Activated CD4-positive, alpha-beta T cell treated with anti-CD3 and anti-CD28 coated beads, Interleukin-2, amount 50 U/mL, for 4 hours (primary cell): ENCODE measurements at regions not wholly inside any gene's neighbourhood (a gene's known extent, or its start where the extent isn't known, plus 50 kb on each side); places are given as distances from the start of the nearest gene placed in this dataset.

Experiments used
- DNase-seq, 2 experiments: peaks; one replicate each; pipeline ENCODE4 v3.0.0-alpha.2; 2020

- DNase-seq, result no peak
Measured at GRCh38 chr13:64958106-64958505, 2272.0 kb downstream of the PCDH9 start.

- no peak for DNase-seq
Measured at GRCh38 chr13:64938660-64939059, 2291.5 kb downstream of the PCDH9 start.

GRCh38 chr13:64937302-64937701 is 2292.8 kb downstream of the PCDH9 start:
- no peak for DNase-seq

DNA sequence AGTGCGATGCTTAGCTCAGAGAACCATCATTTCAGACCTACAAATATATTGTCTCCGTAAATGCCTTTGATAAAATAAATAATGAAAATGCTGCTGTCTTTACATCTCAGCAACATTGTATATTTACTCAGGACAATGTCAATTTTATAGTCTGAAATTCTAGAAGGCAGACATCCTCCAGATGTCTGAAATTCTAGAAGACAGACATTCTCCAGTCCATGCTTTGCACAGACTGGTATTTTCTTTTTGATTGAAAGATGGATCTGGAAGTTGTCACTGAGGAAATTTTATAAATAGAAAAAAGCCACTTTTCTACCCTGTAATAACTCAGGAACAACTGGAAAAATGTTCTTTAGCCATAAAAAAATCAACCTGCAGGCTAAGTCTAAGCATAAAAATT is 2293.3 kb downstream of the PCDH9 start:
- no peak for DNase-seq

- DNase-seq, result no peak
Measured at GRCh38 chr13:64935441-64935840, 2294.7 kb downstream of the PCDH9 start.

GRCh38 chr13:64934569-64935362 is 2295.4 kb downstream of the PCDH9 start:
- no peak for DNase-seq

- no peak for DNase-seq
Measured at GRCh38 chr13:64930636-64931035, 2299.5 kb downstream of the PCDH9 start.

GRCh38 chr13:64928696-64929499 is 2301.2 kb downstream of the PCDH9 start:
- no peak for DNase-seq

DNA sequence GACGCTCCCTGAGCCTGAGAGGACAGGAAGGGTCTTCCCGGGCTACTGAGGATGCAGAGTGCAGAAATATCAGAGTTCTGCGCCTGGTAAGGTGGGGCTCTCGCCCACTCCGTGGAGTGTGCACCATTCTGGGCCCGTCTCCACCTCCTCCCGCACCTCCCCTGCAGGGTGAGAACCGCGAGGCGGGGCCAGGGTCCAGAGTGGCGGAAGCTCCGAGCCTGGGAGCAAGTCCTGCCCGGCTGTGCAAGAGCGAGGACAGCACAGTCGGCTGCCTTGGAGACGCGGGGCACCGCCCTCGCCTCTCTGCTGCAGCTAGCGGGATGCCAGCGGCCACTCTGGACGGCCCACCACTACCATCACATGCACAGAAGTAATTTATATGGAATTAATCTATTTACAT is 2304.4 kb downstream of the PCDH9 start:
- DNase-seq, result no peak

DNA sequence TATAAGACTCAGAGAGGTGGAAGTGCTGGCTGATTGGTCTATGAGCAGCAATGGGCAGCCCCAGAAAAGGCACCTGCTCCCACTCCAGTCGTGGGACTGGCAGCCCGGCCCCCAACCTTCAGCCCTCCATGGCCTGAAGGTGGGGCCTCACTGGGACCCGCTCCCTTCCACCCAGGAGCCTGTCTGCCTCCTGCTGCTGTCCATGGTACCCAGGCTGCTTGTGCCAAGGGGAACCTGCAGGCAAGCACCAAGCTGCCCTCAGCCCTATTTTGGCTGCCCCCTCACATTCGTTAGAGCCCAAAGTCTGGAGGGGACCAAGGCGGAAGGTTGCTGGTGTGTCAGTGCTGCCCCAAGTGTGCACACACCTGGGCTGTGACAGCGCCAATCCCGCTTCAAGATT is 2304.9 kb downstream of the PCDH9 start:
- DNase-seq, result no peak

DNA sequence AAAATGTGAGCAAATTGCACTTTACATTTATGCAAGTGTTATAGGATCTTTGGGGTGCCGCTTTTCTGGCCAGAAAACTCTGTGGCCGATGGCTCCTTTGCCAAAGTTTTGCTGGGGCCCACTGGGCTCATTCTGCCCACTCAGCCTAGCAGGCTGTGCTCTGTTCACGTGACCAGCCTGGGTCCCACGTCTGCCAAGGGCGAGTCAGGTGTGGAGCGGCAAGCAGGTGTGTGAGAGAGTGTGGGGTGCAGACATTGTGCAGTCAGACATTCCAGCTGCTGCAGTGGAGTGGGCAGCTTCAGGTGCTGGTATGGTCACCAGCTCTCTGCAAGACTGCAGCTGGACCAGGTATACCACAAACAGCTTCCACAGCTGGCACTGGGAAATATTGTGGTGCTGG is 2305.7 kb downstream of the PCDH9 start:
- DNase-seq, result no peak

GRCh38 chr13:64917566-64917965 is 2312.6 kb downstream of the PCDH9 start:
- DNase-seq, result no peak

GRCh38 chr13:64912141-64912540 is 2318.0 kb downstream of the PCDH9 start:
- DNase-seq, result no peak

GRCh38 chr13:64910096-64910495 is 2320.0 kb downstream of the PCDH9 start:
- no peak for DNase-seq

GRCh38 chr13:64909184-64909583 is 2321.0 kb downstream of the PCDH9 start:
- no peak for DNase-seq

- DNase-seq, result no peak
Measured at GRCh38 chr13:64900039-64900438, 2330.1 kb downstream of the PCDH9 start.

- DNase-seq, result no peak
Measured at GRCh38 chr13:64884976-64885375, 2345.2 kb downstream of the PCDH9 start.

DNA sequence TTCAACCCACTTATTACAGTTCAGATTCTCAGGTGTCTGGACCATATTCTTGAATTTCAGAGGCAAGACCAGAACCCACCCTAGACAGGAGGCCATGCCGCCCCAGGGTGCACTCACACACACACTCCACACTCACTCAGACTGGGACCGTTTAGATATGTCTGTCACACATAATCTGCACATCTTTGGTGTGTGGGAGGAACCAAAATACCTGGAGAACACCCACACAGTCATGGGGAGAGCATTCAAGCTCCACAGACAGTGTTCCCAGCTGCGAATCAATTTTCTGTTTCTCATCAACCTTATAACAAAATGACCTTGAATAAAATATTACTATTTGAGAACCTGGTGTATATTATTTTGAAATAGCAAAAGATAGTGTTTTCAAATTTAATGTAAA is 2353.0 kb downstream of the PCDH9 start:
- DNase-seq, result no peak

DNA sequence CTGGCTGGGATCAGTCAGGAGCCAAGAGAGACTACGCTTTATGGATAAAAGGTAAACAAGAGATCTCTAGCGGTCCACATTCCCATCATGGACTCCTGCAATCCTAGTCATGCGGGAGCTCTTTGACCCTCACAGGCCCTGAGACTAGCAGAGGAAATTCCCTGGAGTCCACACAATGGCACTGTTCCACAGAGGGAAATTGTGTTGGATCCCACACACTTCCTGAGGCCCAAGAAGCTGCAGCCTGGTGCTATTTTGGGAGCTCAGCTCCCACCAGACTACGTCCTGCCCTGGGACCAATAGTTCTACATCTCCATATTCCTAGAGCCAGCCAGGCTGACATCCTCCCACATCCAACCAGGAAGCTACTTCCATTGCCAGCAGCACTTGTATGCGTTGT is 2358.4 kb downstream of the PCDH9 start:
- no peak for DNase-seq

DNA sequence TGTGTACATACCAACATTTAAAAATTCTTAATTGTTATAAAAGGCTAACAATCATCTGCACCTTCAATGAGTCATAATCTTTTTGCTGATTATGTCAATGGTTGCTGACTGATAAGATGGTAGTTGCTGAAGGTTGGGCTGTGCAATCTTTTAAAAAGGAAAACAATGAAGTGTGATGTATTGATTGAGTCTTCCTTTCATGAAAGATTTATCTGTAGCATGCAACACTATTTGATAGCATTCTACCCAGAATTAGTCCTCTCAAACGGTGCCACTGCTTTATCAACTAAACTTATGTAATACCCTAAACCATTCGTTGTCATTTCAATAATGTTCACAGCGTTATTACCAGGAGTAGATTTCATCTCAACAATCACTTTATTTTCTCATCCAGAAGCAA is 2360.6 kb downstream of the PCDH9 start:
- DNase-seq, result no peak

DNA sequence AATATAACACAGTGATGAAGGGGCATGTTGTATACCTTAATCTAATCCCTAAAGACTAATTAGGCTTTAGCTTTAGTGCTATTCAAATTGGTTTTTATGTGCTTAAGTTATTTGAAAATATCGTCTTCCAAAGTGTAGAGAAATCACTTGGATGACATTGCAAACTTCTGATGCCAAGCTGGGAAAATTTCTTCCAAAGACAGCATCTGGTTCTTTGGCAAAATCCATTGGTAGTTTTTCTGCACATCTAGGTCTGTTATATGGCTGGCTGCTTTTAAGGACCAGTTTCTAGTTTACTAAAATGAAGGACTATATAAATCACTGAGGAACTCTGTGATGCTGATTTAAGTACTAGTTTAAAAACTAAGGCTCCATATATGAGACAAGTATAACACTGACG is 2362.3 kb downstream of the PCDH9 start:
- no peak for DNase-seq

DNA sequence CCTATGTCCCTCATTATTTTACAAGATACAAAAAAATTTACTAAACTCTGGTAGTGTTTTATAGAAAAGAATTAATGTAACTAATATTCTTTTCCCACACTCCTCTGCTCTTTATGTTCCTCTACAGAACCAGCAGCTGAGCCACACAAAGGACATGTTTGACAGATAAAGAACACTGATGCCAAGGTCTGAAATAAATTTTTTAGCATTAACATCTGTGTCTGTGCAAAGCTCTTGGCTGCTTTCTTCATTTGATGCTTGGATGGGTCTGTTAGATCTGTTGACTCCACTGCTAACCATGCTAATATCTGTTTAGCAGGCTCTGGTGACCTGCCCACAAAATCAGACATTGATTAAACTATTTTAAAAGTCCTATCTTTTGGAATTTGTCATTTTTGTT is 2363.8 kb downstream of the PCDH9 start:
- no peak for DNase-seq

DNA sequence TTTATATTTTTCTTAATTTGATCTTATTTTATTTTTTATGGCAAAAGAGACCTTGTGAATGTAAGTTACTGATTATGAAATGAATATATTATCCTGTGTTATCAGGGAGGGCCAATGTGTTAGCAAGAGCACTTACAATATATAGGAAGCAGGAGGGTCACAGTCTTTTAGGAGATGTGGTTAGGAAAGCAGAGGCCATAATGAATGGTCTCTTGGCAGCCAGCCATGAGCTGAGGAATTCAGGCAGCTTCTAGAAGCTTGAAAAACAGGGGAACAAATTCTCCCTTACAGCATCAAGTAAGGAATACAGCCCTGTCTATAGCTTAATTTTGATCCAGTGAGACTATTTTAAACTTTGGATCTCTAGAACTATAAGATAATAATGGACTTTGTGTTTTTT is 2374.6 kb downstream of the PCDH9 start:
- DNase-seq, result no peak

DNA sequence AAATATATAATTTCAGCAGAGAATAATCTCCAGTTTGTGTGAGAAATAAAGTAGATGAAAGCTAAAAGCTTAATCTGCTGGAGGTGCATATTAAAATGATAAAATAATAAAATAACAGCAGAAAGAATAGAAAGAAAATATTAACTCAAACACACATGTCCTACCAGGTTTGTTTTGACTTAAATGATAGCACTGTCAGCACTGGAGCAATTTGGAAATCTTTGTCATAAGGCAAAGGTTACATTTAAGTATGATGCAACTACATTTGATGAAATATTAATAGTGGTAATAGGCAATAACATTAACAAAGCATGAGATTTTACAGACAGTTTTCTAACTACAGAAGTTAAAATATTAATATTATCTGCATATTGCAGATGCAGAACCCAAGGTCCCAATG is 2380.1 kb downstream of the PCDH9 start:
- no peak for DNase-seq
